HEK293T (cell line): ENCODE measurements at regions not wholly inside any gene's neighbourhood (a gene's known extent, or its start where the extent isn't known, plus 50 kb on each side); places are given as distances from the start of the nearest gene placed in this dataset.

Experiments used
- CTCF ChIA-PET: fragments of 350-600 bp; formaldehyde crosslinking; extraction: SDS; loops from one replicate; lab custom pipeline; 2021; ENCODE audit warnings: antibody characterized with exemption, inconsistent platforms; lab: Yijun Ruan, JAX
- POLR2A ChIA-PET: fragments of 350-600 bp; formaldehyde crosslinking; extraction: SDS; loops from one replicate; lab custom pipeline; 2020; ENCODE audit warnings: antibody characterized with exemption, inconsistent platforms; lab: Yijun Ruan, JAX
- DNase-seq: peaks from one replicate; pipeline ENCODE4 v3.0.0; 2012; ENCODE audit warnings: mixed read lengths; ENCODE audit errors: extremely low spot score
- ARNT ChIP-seq: fragments of 450-650 bp; IDR thresholded peaks from 2 replicates; pipeline ENCODE4 v1.6.1; 2017; ENCODE audit warnings: mild to moderate bottlenecking
- BHLHE40 ChIP-seq: fragments of 450-650 bp; IDR thresholded peaks from 2 replicates; pipeline ENCODE4 v1.6.1; 2016; ENCODE audit warnings: mild to moderate bottlenecking, moderate library complexity, borderline replicate concordance
- CTBP1 ChIP-seq: fragments of 450-650 bp; IDR thresholded peaks from 2 replicates; pipeline ENCODE4 v1.6.1; 2016; ENCODE audit warnings: borderline replicate concordance
- ELF4 ChIP-seq: fragments of 450-650 bp; IDR thresholded peaks from 2 replicates; pipeline ENCODE4 v1.6.1; 2017; ENCODE audit warnings: antibody characterized with exemption
- FOXA1 ChIP-seq: fragments of 450-650 bp; IDR thresholded peaks from 2 replicates; pipeline ENCODE4 v1.6.1; 2016; ENCODE audit warnings: mild to moderate bottlenecking
- FOXK2 ChIP-seq: fragments of 450-650 bp; IDR thresholded peaks from 2 replicates; pipeline ENCODE4 v1.6.1; 2016; ENCODE audit warnings: mild to moderate bottlenecking
- FOXM1 ChIP-seq: fragments of 450-650 bp; IDR thresholded peaks from 2 replicates; pipeline ENCODE4 v1.6.1; 2017; ENCODE audit warnings: mild to moderate bottlenecking, borderline replicate concordance
- HDGF ChIP-seq: fragments of 450-650 bp; IDR thresholded peaks from 2 replicates; pipeline ENCODE4 v1.6.1; 2017; ENCODE audit warnings: antibody characterized with exemption, borderline replicate concordance
- L3MBTL2 ChIP-seq: fragments of 450-650 bp; conservative IDR thresholded peaks from 2 replicates; pipeline ENCODE4 v1.6.1; 2016; ENCODE audit warnings: mild to moderate bottlenecking
- LEF1 ChIP-seq: fragments of 450-650 bp; IDR thresholded peaks from 2 replicates; pipeline ENCODE4 v1.6.1; 2017; ENCODE audit warnings: mild to moderate bottlenecking, borderline replicate concordance
- NFRKB ChIP-seq: fragments of 450-650 bp; IDR thresholded peaks from 2 replicates; pipeline ENCODE4 v1.6.1; 2016; ENCODE audit warnings: mild to moderate bottlenecking, moderate library complexity
- PKNOX1 ChIP-seq: fragments of 450-650 bp; IDR thresholded peaks from 2 replicates; pipeline ENCODE4 v1.6.1; 2016
- SP1 ChIP-seq: fragments of 450-650 bp; IDR thresholded peaks from 2 replicates; pipeline ENCODE4 v1.6.1; 2017
- SUZ12 ChIP-seq: fragments of 450-650 bp; IDR thresholded peaks from 2 replicates; pipeline ENCODE4 v1.6.1; 2016; ENCODE audit warnings: mild to moderate bottlenecking
- TARDBP ChIP-seq: fragments of 450-650 bp; IDR thresholded peaks from 2 replicates; pipeline ENCODE4 v1.6.1; 2016
- ZNF384 ChIP-seq: fragments of 450-650 bp; IDR thresholded peaks from 2 replicates; pipeline ENCODE4 v1.6.1; 2016

- POLR2A ChIA-PET = no interaction called here
- no peak for DNase-seq
- TF ChIP-seq CTBP1 = no peak
- TF ChIP-seq FOXM1 = no peak
- TF ChIP-seq ZNF384 = no peak
- TF ChIP-seq FOXA1 = no peak
- TF ChIP-seq ARNT = no peak
- no peak for TF ChIP-seq SUZ12
- no peak for TF ChIP-seq SP1
- no peak for TF ChIP-seq LEF1
- TF ChIP-seq NFRKB = no peak
- TF ChIP-seq HDGF = no peak
- no peak for TF ChIP-seq PKNOX1
- no peak for TF ChIP-seq ELF4
- TF ChIP-seq BHLHE40 = no peak
- no peak for TF ChIP-seq L3MBTL2
- no peak for TF ChIP-seq FOXK2
- no peak for TF ChIP-seq TARDBP
- CTCF ChIA-PET = no interaction called here
Measured at GRCh38 chr5:156186760-156187159, 140.2 kb upstream of the SGCD start.

DNA sequence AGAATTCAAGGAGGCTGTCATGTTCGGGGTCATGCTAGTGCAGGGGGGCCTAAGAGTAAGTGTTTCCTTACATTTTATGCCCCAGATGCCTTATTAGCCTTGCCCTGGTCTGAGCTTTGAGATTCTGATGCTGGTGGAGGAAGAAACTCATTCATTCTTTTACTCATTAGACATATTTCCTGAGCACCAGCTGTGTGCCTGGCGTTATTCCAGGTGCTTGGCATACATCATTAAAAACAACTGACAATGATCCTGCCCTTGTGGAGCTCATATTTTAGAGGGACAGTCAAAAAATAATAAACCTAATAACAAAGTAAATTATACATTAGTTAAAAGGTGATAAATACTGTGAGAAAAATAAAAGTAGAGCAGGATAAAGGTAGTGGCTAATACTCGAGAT lies 138.9 kb upstream of the SGCD start:
- ChIA-PET POLR2A (no interaction called here), CTCF (no interaction called here)
- DNase-seq = no peak
- TF ChIP-seq LEF1 (no peak), FOXA1 (no peak)

DNA sequence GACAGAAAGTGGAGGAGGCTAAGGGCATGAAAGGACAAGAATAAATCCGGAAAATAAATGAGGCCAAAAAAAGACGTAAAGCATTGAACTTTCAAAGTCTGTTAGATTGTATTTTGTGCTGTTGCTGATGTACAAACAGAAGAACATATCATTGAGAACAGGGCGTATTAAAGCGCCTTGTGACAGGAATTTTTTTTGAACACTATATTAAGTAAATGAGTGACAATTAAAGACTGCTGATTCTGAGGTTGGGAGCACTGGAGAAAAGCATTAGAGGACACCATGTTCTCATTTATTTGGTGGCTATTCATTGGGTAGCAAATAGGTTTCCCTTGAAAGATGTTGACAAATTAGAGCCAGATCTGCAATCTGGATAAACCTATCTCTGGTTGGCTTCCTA lies 137.3 kb upstream of the SGCD start:
- no peak for TF ChIP-seq FOXK2
- TF ChIP-seq ARNT = no peak
- no peak for TF ChIP-seq HDGF
- TF ChIP-seq PKNOX1 = no peak
- TF ChIP-seq BHLHE40 = no peak
- no peak for TF ChIP-seq L3MBTL2
- no peak for TF ChIP-seq ELF4
- no peak for TF ChIP-seq FOXA1
- TF ChIP-seq NFRKB = no peak
- DNase-seq = no peak
- ChIA-PET POLR2A (no interaction called here), CTCF (no interaction called here)

DNA sequence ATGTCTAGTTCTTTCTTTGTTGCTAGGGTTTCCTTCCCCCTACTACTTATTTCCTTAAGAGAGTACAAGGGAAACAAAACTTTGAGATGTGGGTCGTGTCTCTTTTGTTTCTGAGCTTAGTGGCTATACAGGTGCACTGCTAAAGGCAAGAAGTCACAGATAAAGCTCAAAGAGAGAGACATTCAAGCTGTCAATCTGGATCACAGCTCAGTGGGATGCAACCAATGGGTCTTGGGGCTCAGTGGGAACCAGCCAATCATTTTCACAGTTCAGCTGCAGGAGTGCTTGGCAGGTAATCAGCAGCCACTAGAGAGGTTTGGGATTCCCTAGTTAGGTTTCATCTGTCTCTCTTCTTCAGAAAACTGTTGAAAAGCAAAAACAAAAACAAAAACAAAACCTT lies 135.4 kb upstream of the SGCD start:
- DNase-seq = no peak
- ChIA-PET POLR2A (no interaction called here), CTCF (no interaction called here)
- TF ChIP-seq SUZ12 (no peak), FOXM1 (no peak), FOXA1 (no peak), FOXK2 (no peak), SP1 (no peak), NFRKB (no peak), PKNOX1 (no peak), TARDBP (no peak), ELF4 (no peak), ZNF384 (no peak), CTBP1 (no peak)

DNA sequence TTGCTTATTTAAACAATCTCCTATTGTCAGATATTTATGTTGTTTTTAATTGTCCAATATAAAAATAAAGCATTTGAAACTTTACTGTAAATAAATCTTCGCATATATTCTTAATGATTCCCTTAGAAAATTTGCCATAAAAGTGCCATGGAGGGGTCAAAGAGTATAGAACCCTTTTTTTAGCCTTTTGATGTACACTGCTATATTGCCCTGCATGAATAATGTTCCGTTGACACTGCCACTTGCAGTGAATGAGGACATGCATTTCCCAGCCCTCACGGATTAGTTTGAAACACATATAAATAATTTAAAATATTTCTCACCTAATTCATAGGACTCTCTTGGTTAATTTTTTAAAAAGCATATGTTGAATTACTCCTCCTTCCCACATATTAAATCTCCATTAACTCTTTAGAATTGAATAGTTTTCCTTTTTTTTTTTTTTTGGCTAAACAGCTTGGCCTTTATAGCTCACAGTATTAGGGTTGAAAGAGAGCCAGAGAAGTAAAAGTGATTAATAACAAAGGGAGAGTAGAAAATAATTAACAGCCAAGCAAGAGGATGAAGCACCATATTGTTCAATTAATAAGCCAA lies 129.8 kb upstream of the SGCD start:
- ChIA-PET POLR2A (no interaction called here), CTCF (no interaction called here)
- no peak for DNase-seq
- TF ChIP-seq FOXM1 (no peak), FOXK2 (no peak), CTBP1 (no peak), LEF1 (no peak)

DNA sequence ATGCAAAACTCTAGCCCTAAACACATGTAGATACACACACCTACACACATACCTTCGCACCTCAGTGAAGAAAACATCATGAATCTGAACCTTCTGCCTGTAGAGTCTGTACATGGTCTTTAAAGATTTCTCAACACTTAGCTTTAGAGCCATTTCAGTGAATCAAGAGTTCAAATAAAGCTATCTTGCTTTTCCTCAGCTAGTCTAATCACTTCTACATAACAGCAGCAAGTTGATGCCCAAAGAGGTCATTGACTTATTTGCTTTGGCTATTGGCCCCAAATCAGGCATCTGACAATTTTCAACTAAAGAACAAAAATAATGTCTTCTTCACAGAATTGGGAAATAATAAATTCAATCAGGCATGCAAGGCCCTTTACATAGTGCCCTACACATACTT lies 127.9 kb upstream of the SGCD start:
- no peak for DNase-seq
- POLR2A ChIA-PET = no interaction called here
- TF ChIP-seq TARDBP (no peak), SUZ12 (no peak), FOXK2 (no peak), FOXA1 (no peak), BHLHE40 (no peak), PKNOX1 (no peak), ARNT (no peak), CTBP1 (no peak), HDGF (no peak), L3MBTL2 (no peak), FOXM1 (no peak), NFRKB (no peak), SP1 (no peak), ZNF384 (no peak), ELF4 (no peak)
- CTCF ChIA-PET = no interaction called here
